Fibroblast of lung (primary cell): ENCODE measurements at regions not wholly inside any gene's neighbourhood (a gene's known extent, or its start where the extent isn't known, plus 50 kb on each side); places are given as distances from the start of the nearest gene placed in this dataset.

Source experiments
- DNase-seq, 2 donors: peaks; one replicate each; pipeline versions ENCODE4 v3.0.0 to v3.0.0-alpha.2; 2010; ENCODE audit warnings: low read depth in 2 of 2
- H2AFZ ChIP-seq: 2 replicates; pipeline ENCODE4 v1.5.1; 2012; ENCODE audit warnings: low read length, control low read depth, inconsistent platforms
- H3K27ac ChIP-seq: 2 replicates; pipeline ENCODE4 v1.5.1; 2011; ENCODE audit warnings: low read length, control low read depth; ENCODE audit not compliant: insufficient read depth
- H3K27me3 ChIP-seq: 2 replicates; pipeline ENCODE4 v1.5.1; 2011; ENCODE audit warnings: mild to moderate bottlenecking, low read length; ENCODE audit not compliant: control insufficient read depth, insufficient read depth
- H3K36me3 ChIP-seq: 2 replicates; pipeline ENCODE4 v1.5.1; 2011; ENCODE audit warnings: low read length; ENCODE audit not compliant: control insufficient read depth, insufficient read depth
- H3K4me1 ChIP-seq: 2 replicates; pipeline ENCODE4 v1.5.1; 2011; ENCODE audit warnings: low read length; ENCODE audit not compliant: control insufficient read depth, insufficient read depth; ENCODE audit errors: extremely low read depth
- H3K4me2 ChIP-seq: 2 replicates; pipeline ENCODE4 v1.5.1; 2011; ENCODE audit warnings: low read length, control low read depth; ENCODE audit not compliant: insufficient read depth; ENCODE audit errors: extremely low read depth
- H3K4me3 ChIP-seq, 4 experiments: fragments of 200-600 bp in 1 of 4; sonication (generic) in 1 of 4; replicated peaks in 1 of 4; 2 replicates each; pipeline ENCODE4 v1.5.1; 2011 to 2016; ENCODE audit warnings: low read length in 4 of 4, low read depth in 3 of 4, mild to moderate bottlenecking in 3 of 4, control low read depth in 2 of 4, inconsistent platforms in 1 of 4, mixed read lengths in 1 of 4; ENCODE audit not compliant: insufficient read depth in 1 of 4; ENCODE audit errors: control extremely low read depth in 1 of 4
- H3K79me2 ChIP-seq: 2 replicates; pipeline ENCODE4 v1.5.1; 2012; ENCODE audit warnings: mild to moderate bottlenecking, low read length, inconsistent platforms; ENCODE audit not compliant: control insufficient read depth, insufficient read depth
- H3K9ac ChIP-seq: 2 replicates; pipeline ENCODE4 v1.5.1; 2011; ENCODE audit warnings: mild to moderate bottlenecking, low read length, control low read depth; ENCODE audit not compliant: insufficient read depth
- H3K9me3 ChIP-seq: 2 replicates; pipeline ENCODE4 v1.5.1; 2012; ENCODE audit warnings: low read depth, low read length; ENCODE audit not compliant: control insufficient read depth, insufficient read depth
- H4K20me1 ChIP-seq: 2 replicates; pipeline ENCODE4 v1.5.1; 2011; ENCODE audit warnings: low read length; ENCODE audit not compliant: control insufficient read depth, insufficient read depth; ENCODE audit errors: extremely low read depth
- EZH2 ChIP-seq: IDR thresholded peaks from 2 replicates; pipeline ENCODE4 v1.5.1; 2012; ENCODE audit warnings: low read length, control low read depth, mild to moderate bottlenecking; ENCODE audit errors: missing control alignments
- TF ChIP-seq, protein P1 (sequence below), 2 donors: IDR thresholded peaks in 1 of 2; conservative IDR thresholded peaks in 1 of 2; 1 replicate in 1 of 2; 2 replicates in 1 of 2; pipeline ENCODE4 v1.5.1; 2011 to 2012; ENCODE audit warnings: low read length in 2 of 2, control low read depth in 1 of 2, inconsistent platforms in 1 of 2, low read depth in 1 of 2, mild to moderate bottlenecking in 1 of 2

DNA sequence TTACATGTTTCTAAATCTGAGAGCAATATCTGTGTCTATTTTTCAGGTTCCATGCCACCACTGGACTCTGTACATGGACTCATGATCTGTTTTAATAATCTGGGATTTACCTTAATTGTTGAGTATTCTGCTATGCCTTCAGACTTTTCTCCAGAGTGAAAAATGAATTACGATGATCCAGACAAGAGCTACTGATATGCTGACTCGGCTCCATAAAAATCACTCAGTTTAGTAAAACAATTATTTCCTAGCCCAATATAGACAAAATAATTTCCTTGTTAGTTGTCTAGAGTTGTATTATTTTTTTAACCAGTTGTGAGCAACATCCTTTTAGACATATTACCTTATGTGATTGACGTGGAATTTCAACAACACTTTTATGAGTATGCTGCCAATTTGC is 736.8 kb downstream of the RFPL4B start:
- Histone ChIP-seq H3K27me3 (no peaks in the 10 kb centered on the region), H2AFZ (no peak overlapping the region), H4K20me1 (no peaks in the 10 kb centered on the region), H3K36me3 (no peaks in the 10 kb centered on the region), H3K4me1 (no peaks in the 10 kb centered on the region), H3K9ac (no peak overlapping the region), H3K4me2 (no peak overlapping the region), H3K79me2 (no peaks in the 10 kb centered on the region), H3K27ac (no peak overlapping the region), H3K9me3 (no peaks in the 10 kb centered on the region), H3K4me3 (no peak overlapping the region)
- DNase-seq: no peak
- TF ChIP-seq, protein P1, sequence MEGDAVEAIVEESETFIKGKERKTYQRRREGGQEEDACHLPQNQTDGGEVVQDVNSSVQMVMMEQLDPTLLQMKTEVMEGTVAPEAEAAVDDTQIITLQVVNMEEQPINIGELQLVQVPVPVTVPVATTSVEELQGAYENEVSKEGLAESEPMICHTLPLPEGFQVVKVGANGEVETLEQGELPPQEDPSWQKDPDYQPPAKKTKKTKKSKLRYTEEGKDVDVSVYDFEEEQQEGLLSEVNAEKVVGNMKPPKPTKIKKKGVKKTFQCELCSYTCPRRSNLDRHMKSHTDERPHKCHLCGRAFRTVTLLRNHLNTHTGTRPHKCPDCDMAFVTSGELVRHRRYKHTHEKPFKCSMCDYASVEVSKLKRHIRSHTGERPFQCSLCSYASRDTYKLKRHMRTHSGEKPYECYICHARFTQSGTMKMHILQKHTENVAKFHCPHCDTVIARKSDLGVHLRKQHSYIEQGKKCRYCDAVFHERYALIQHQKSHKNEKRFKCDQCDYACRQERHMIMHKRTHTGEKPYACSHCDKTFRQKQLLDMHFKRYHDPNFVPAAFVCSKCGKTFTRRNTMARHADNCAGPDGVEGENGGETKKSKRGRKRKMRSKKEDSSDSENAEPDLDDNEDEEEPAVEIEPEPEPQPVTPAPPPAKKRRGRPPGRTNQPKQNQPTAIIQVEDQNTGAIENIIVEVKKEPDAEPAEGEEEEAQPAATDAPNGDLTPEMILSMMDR (conservative IDR thresholded peaks at IDR 0.05 in 1 of 2, IDR thresholded peaks at IDR 0.05 in 1 of 2; ENCODE audit: low read depth in 1 of 2, low read length in 2 of 2): no peak
- TF ChIP-seq EZH2: no peak

DNA sequence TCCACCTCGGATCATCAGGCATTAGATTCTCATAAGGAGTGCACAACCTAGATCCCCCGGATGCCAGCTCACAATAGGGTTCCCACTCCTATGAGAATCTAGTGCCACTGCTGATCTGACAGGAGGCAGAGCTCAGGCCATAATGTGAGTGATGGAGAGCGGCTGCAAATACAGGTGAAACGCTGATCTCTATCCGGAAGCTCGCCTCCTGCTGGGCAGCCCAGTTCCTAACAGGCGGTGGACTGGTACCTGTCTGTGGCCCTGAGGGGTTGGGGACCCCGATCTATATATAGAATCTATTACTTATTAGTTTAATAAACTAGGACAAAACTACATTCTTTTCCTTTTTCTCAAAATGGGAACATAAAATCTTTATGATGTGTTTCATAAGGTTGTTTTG is 741.9 kb downstream of the RFPL4B start:
- Histone ChIP-seq H2AFZ (no peak overlapping the region), H3K9me3 (no peaks in the 10 kb centered on the region), H3K27ac (no peak overlapping the region), H3K9ac (no peak overlapping the region), H3K4me3 (no peak overlapping the region), H3K79me2 (no peaks in the 10 kb centered on the region), H4K20me1 (no peaks in the 10 kb centered on the region), H3K36me3 (no peaks in the 10 kb centered on the region), H3K4me1 (no peaks in the 10 kb centered on the region), H3K4me2 (no peak overlapping the region), H3K27me3 (no peaks in the 10 kb centered on the region)
- no peak for TF ChIP-seq EZH2
- TF ChIP-seq, protein P1 (conservative IDR thresholded peaks at IDR 0.05 in 1 of 2, IDR thresholded peaks at IDR 0.05 in 1 of 2; ENCODE audit: low read depth in 1 of 2, low read length in 2 of 2): no peak
- DNase-seq: no peak

DNA sequence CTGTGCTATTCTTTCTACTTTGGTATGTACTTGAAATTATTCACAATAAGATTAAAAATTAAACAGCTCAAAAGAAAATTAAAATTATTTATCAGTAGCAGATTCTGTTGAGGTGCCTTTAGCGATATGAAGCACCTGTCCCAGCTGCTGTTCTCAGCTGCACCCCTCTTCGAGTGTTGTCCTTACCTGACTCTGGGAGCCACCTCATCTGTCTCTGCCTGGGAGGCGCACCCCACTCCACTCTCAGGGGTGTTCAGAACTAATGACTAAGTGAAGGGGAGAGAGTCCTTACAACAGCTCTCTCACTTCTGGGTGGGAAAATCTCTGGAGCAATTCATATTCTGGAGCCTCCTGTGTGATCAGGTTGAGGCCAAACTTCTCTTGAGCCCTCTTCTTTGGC is 745.7 kb downstream of the RFPL4B start:
- H3K4me2 ChIP-seq: no peak overlapping the region
- H3K27me3 ChIP-seq: no peaks in the 10 kb centered on the region
- peaks cover 2% of the 10 kb centered on the region for H3K4me1 ChIP-seq
- no peaks in the 10 kb centered on the region for H3K36me3 ChIP-seq
- no peak overlapping the region for H3K9ac ChIP-seq
- no peaks in the 10 kb centered on the region for H3K9me3 ChIP-seq
- no peaks in the 10 kb centered on the region for H3K79me2 ChIP-seq
- no peak for TF ChIP-seq EZH2
- no peak for DNase-seq
- H3K27ac ChIP-seq: no peak overlapping the region
- H4K20me1 ChIP-seq: no peaks in the 10 kb centered on the region
- no peak overlapping the region for H2AFZ ChIP-seq
- no peak overlapping the region for H3K4me3 ChIP-seq
